Neural progenitor cell (in vitro differentiated cells): ENCODE measurements at regions not wholly inside any gene's neighbourhood (a gene's known extent, or its start where the extent isn't known, plus 50 kb on each side); places are given as distances from the start of the nearest gene placed in this dataset.

ENCODE experiments used
- DNase-seq: peaks from one replicate; pipeline ENCODE4 v3.0.0-alpha.2; 2016; ENCODE audit warnings: low spot score
- H2AFZ ChIP-seq: fragments of 200-600 bp; sonication (generic); replicated peaks from 2 replicates; pipeline ENCODE4 v1.6.1; 2016; ENCODE audit warnings: antibody characterized with exemption
- H3F3A ChIP-seq: fragments of 200-600 bp; sonication (generic); 2 replicates; pipeline ENCODE4 v1.6.1; 2016; ENCODE audit warnings: antibody characterized with exemption, low read depth
- H3K27ac ChIP-seq: fragments of 200-600 bp; sonication (generic); 2 replicates; pipeline ENCODE4 v1.5.1; 2016; ENCODE audit warnings: mild to moderate bottlenecking
- H3K27me3 ChIP-seq: fragments of 200-600 bp; sonication (generic); 2 replicates; pipeline ENCODE4 v1.6.1; 2016; ENCODE audit warnings: mild to moderate bottlenecking, moderate library complexity
- H3K36me3 ChIP-seq: fragments of 200-600 bp; sonication (generic); 2 replicates; pipeline ENCODE4 v1.5.1; 2016
- H3K4me1 ChIP-seq: fragments of 200-600 bp; sonication (generic); 2 replicates; pipeline ENCODE4 v1.6.1; 2016; ENCODE audit warnings: mixed run types
- H3K4me2 ChIP-seq: fragments of 200-600 bp; sonication (generic); 2 replicates; pipeline ENCODE4 v1.6.1; 2016
- H3K4me3 ChIP-seq: fragments of 200-600 bp; sonication (generic); 2 replicates; pipeline ENCODE4 v1.5.1; 2016
- H3K79me2 ChIP-seq: fragments of 200-600 bp; sonication (generic); 2 replicates; pipeline ENCODE4 v1.6.1; 2016; ENCODE audit warnings: low read depth
- H3K9ac ChIP-seq: fragments of 200-600 bp; sonication (generic); 2 replicates; pipeline ENCODE4 v1.6.1; 2016
- H3K9me3 ChIP-seq: fragments of 200-600 bp; sonication (generic); 2 replicates; pipeline ENCODE4 v1.5.1; 2016; ENCODE audit warnings: low read depth
- H4K20me1 ChIP-seq: fragments of 200-600 bp; sonication (generic); 2 replicates; pipeline ENCODE4 v1.6.1; 2016; ENCODE audit warnings: low read depth
- H3K27ac Mint-ChIP-seq: 3 replicates; pipeline ENCODE4 v1.8.0; 2021; ENCODE audit warnings: mixed read lengths
- H3K27me3 Mint-ChIP-seq: 2 replicates; pipeline ENCODE4 v1.8.0; 2022; ENCODE audit warnings: low read depth, mild to moderate bottlenecking, inconsistent platforms, moderate library complexity, mixed read lengths; ENCODE audit not compliant: insufficient read depth
- H3K36me3 Mint-ChIP-seq: 3 replicates; pipeline ENCODE4 v1.8.0; 2021; ENCODE audit warnings: mixed read lengths
- H3K4me1 Mint-ChIP-seq: 3 replicates; pipeline ENCODE4 v1.8.0; 2021; ENCODE audit warnings: mixed read lengths
- H3K4me3 Mint-ChIP-seq: 3 replicates; pipeline ENCODE4 v1.8.0; 2021; ENCODE audit warnings: mild to moderate bottlenecking, moderate library complexity, mixed read lengths
- H3K9me3 Mint-ChIP-seq: 3 replicates; pipeline ENCODE4 v1.8.0; 2020; ENCODE audit warnings: mixed read lengths
- EZH2 ChIP-seq: fragments of 200-600 bp; sonication (generic); IDR thresholded peaks from 2 replicates; pipeline ENCODE4 v1.6.1; 2017; ENCODE audit warnings: antibody characterized with exemption, mild to moderate bottlenecking, moderate library complexity
- EZH2phosphoT487 ChIP-seq: fragments of 200-600 bp; sonication (generic); IDR thresholded peaks from 2 replicates; pipeline ENCODE4 v1.6.1; 2017; ENCODE audit warnings: antibody characterized with exemption
- TF ChIP-seq, protein P1 (sequence below): fragments of 200-600 bp; sonication (generic); IDR thresholded peaks from 2 replicates; pipeline ENCODE4 v1.5.1; 2017; ENCODE audit warnings: antibody characterized with exemption, mild to moderate bottlenecking

DNA sequence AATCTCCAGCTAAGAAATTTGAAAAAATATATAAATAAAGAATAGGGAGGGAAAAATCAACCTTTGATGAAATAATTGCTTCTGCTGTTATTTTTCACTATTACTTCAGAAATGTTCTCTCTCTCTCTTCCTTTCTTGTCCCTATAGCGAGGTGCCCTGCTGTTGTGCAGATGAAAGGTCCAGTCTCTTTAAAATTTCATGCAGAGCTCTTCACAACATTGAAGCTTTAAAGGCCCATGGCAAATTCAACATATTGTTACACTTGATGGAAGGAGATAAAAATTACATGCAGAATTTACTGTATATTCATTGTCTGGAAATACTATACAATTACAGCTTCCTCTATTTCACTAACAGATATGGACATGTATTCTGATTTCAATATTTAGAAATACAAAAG is 86.4 kb upstream of the PSMD7 start:
- Mint-ChIP-seq H3K4me3 (no peak overlapping the region), H3K9me3 (no peaks in the 10 kb centered on the region), H3K36me3 (no peaks in the 10 kb centered on the region), H3K4me1 (peaks cover 12% of the 10 kb centered on the region), H3K27me3 (peaks cover 2% of the 10 kb centered on the region), H3K27ac (no peak overlapping the region)
- Histone ChIP-seq H4K20me1 (no peaks in the 10 kb centered on the region), H3K4me2 (no peak overlapping the region), H3K9ac (no peak overlapping the region), H3F3A (no peaks in the 10 kb centered on the region), H3K4me1 (peaks cover 4% of the 10 kb centered on the region), H2AFZ (no peak overlapping the region), H3K27ac (no peak overlapping the region), H3K27me3 (no peaks in the 10 kb centered on the region), H3K9me3 (no peaks in the 10 kb centered on the region), H3K79me2 (no peaks in the 10 kb centered on the region), H3K36me3 (no peaks in the 10 kb centered on the region), H3K4me3 (no peak overlapping the region)
- TF ChIP-seq EZH2 (no peak), EZH2phosphoT487 (no peak)
- TF ChIP-seq, protein P1, sequence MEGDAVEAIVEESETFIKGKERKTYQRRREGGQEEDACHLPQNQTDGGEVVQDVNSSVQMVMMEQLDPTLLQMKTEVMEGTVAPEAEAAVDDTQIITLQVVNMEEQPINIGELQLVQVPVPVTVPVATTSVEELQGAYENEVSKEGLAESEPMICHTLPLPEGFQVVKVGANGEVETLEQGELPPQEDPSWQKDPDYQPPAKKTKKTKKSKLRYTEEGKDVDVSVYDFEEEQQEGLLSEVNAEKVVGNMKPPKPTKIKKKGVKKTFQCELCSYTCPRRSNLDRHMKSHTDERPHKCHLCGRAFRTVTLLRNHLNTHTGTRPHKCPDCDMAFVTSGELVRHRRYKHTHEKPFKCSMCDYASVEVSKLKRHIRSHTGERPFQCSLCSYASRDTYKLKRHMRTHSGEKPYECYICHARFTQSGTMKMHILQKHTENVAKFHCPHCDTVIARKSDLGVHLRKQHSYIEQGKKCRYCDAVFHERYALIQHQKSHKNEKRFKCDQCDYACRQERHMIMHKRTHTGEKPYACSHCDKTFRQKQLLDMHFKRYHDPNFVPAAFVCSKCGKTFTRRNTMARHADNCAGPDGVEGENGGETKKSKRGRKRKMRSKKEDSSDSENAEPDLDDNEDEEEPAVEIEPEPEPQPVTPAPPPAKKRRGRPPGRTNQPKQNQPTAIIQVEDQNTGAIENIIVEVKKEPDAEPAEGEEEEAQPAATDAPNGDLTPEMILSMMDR, result no peak
- no peak for DNase-seq

DNA sequence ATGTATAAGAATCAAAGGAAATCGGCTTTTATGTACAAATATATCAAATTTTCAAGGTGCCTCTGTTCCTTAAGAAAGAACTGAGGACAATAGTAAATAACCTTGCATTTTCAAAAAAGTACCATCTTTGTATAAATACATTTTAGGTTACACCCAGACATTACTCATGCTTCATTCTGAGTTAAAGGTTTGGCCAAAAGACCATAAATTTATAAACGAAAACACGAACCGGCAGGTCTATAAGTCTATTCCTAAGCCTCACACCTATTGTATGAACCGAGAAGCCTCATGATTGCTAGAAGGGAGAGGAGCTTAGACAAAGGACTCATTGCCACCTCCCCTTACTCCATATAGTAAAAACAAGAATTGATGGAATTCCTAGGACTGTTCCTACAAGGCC is 94.6 kb upstream of the PSMD7 start:
- H3K27ac ChIP-seq, result no peak overlapping the region
- no peaks in the 10 kb centered on the region for H3K36me3 ChIP-seq
- H3K4me3 Mint-ChIP-seq, result no peak overlapping the region
- no peak overlapping the region for H3K27ac Mint-ChIP-seq
- H3K4me1 ChIP-seq, result peaks cover 3% of the 10 kb centered on the region
- TF ChIP-seq EZH2 (no peak), EZH2phosphoT487 (no peak)
- TF ChIP-seq, protein P1, result no peak
- no peaks in the 10 kb centered on the region for H3K36me3 Mint-ChIP-seq
- no peaks in the 10 kb centered on the region for H3K9me3 Mint-ChIP-seq
- no peak overlapping the region for H3K4me2 ChIP-seq
- H3F3A ChIP-seq, result no peaks in the 10 kb centered on the region
- H2AFZ ChIP-seq, result no peak overlapping the region
- H3K27me3 Mint-ChIP-seq, result no peaks in the 10 kb centered on the region
- H3K27me3 ChIP-seq, result no peaks in the 10 kb centered on the region
- H3K4me3 ChIP-seq, result no peak overlapping the region
- no peaks in the 10 kb centered on the region for H4K20me1 ChIP-seq
- no peaks in the 10 kb centered on the region for H3K9me3 ChIP-seq
- no peaks in the 10 kb centered on the region for H3K79me2 ChIP-seq
- DNase-seq, result no peak
- H3K4me1 Mint-ChIP-seq, result peaks cover 13% of the 10 kb centered on the region
- no peak overlapping the region for H3K9ac ChIP-seq

DNA sequence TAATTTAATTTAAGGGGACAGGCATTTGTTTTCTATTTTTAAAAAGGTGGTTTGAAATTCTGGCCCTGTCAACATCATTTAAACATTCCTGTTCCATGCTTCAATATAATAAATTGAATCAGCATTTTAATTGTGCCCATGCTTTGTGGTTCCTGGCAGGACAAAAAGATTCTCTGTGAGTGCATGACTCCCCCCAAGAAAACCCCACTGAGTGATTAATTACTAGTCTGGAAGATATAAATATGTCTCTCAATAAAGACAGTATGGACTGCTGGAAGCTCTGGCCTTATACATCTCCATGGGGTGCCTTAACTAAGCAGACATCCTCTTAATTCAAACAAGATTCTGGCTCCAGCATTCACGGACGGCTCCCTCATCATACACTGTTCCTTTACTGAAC is 95.0 kb upstream of the PSMD7 start:
- Histone ChIP-seq H2AFZ (no peak overlapping the region), H3K27ac (no peak overlapping the region), H3K4me3 (no peak overlapping the region), H3K79me2 (no peaks in the 10 kb centered on the region), H3F3A (no peaks in the 10 kb centered on the region), H4K20me1 (no peaks in the 10 kb centered on the region), H3K9me3 (no peaks in the 10 kb centered on the region), H3K4me2 (no peak overlapping the region), H3K4me1 (peaks cover 3% of the 10 kb centered on the region), H3K27me3 (no peaks in the 10 kb centered on the region), H3K36me3 (no peaks in the 10 kb centered on the region), H3K9ac (no peak overlapping the region)
- no peak overlapping the region for H3K4me3 Mint-ChIP-seq
- H3K36me3 Mint-ChIP-seq, result no peaks in the 10 kb centered on the region
- no peak overlapping the region for H3K27ac Mint-ChIP-seq
- H3K9me3 Mint-ChIP-seq, result no peaks in the 10 kb centered on the region
- no peak for DNase-seq
- TF ChIP-seq, protein P1, result no peak
- TF ChIP-seq EZH2phosphoT487 (no peak), EZH2 (no peak)
- no peaks in the 10 kb centered on the region for H3K27me3 Mint-ChIP-seq
- H3K4me1 Mint-ChIP-seq, result peaks cover 13% of the 10 kb centered on the region

DNA sequence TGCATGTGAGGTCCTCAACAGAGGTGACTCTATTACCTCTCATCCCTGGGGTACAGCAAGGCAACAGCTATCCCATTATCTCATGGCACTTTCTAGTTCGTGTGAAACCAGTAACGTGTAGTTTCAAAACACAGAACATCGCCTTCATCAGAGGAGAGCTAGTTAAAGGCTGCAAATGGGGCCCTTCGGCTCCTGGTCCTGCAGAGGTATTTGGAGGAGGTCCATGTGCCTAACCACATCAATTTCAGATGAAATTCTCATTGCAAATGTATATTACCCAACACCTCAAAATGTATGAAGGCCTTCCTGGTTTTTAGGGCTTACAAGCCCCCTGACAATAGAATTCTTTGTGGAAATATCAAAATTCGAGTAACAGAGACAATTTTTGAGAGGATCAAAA is 95.7 kb upstream of the PSMD7 start:
- H4K20me1 ChIP-seq, result no peaks in the 10 kb centered on the region
- H2AFZ ChIP-seq, result no peak overlapping the region
- no peaks in the 10 kb centered on the region for H3F3A ChIP-seq
- no peak overlapping the region for H3K27ac ChIP-seq
- H3K9ac ChIP-seq, result no peak overlapping the region
- Mint-ChIP-seq H3K36me3 (no peaks in the 10 kb centered on the region), H3K4me1 (peaks cover 13% of the 10 kb centered on the region), H3K4me3 (no peak overlapping the region), H3K27ac (no peak overlapping the region), H3K9me3 (no peaks in the 10 kb centered on the region), H3K27me3 (no peaks in the 10 kb centered on the region)
- no peaks in the 10 kb centered on the region for H3K36me3 ChIP-seq
- H3K4me1 ChIP-seq, result peaks cover 3% of the 10 kb centered on the region
- no peak overlapping the region for H3K4me3 ChIP-seq
- H3K79me2 ChIP-seq, result no peaks in the 10 kb centered on the region
- H3K27me3 ChIP-seq, result no peaks in the 10 kb centered on the region
- H3K9me3 ChIP-seq, result no peaks in the 10 kb centered on the region
- no peak overlapping the region for H3K4me2 ChIP-seq
- no peak for DNase-seq
- TF ChIP-seq EZH2phosphoT487 (no peak), EZH2 (no peak)
- TF ChIP-seq, protein P1, result no peak
